Gastrocnemius medialis (tissue), 4 donors: ENCODE measurements at regions not wholly inside any gene's neighbourhood (a gene's known extent, or its start where the extent isn't known, plus 50 kb on each side); places are given as distances from the start of the nearest gene placed in this dataset.

ENCODE experiments used
- ATAC-seq, 2 donors: fragments of 150-250 bp; one replicate each; pipeline ENCODE4 v1.9.1; 2016
- DNase-seq, 2 donors: peaks; one replicate each; pipeline ENCODE4 v3.0.0-alpha.2; 2019
- H3K27ac ChIP-seq, 4 donors: fragments of 200-600 bp; sonication (generic); 1 replicate in 1 of 4; 2 replicates in 3 of 4; pipeline ENCODE4 v1.5.1; 2016 to 2018; ENCODE audit warnings: mild to moderate bottlenecking in 2 of 4, moderate library complexity in 1 of 4
- H3K27me3 ChIP-seq, 3 donors: fragments of 200-600 bp; sonication (generic) in 2 of 3; 1 replicate in 1 of 3; 2 replicates in 2 of 3; pipeline versions ENCODE4 v1.5.1 to v1.6.0; 2016 to 2019; ENCODE audit warnings: mild to moderate bottlenecking in 1 of 3, moderate library complexity in 1 of 3
- H3K36me3 ChIP-seq, 2 donors: fragments of 200-600 bp; sonication (generic) in 1 of 2; one replicate each; pipeline ENCODE4 v1.5.1; 2017 to 2018
- H3K4me1 ChIP-seq, 2 donors: fragments of 200-600 bp; sonication (generic) in 1 of 2; one replicate each; pipeline ENCODE4 v1.5.1; 2016 to 2017; ENCODE audit warnings: mild to moderate bottlenecking in 2 of 2
- H3K4me3 ChIP-seq, 4 donors: fragments of 200-600 bp; sonication (generic) in 3 of 4; 1 replicate in 1 of 4; 2 replicates in 3 of 4; pipeline ENCODE4 v1.5.1; 2016 to 2019; ENCODE audit warnings: mild to moderate bottlenecking in 2 of 4
- H3K9me3 ChIP-seq, 3 donors: fragments of 200-600 bp; sonication (generic) in 2 of 3; 1 replicate in 1 of 3; 2 replicates in 2 of 3; pipeline ENCODE4 v1.5.1; 2016 to 2019
- CTCF ChIP-seq, 5 experiments: fragments of 450-650 bp in 3 of 5; fragments of 200-600 bp in 2 of 5; sonication (generic) in 2 of 5; IDR thresholded peaks in 4 of 5; conservative IDR thresholded peaks in 1 of 5; 1 replicate in 4 of 5; 2 replicates in 1 of 5; pipeline ENCODE4 v1.5.1; 2016 to 2019; ENCODE audit warnings: antibody characterized with exemption in 5 of 5, mild to moderate bottlenecking in 3 of 5, moderate library complexity in 3 of 5
- POLR2A ChIP-seq, 2 donors: fragments of 450-650 bp; IDR thresholded peaks; one replicate each; pipeline ENCODE4 v1.6.1; 2017; ENCODE audit warnings: antibody characterized with exemption in 2 of 2, mild to moderate bottlenecking in 2 of 2, moderate library complexity in 2 of 2
- in situ Hi-C, 4 donors: fragments of 200-750 bp; cut with MboI; loops; one replicate each; pipeline versions ENCODE4 v1.15.0 to v1.8.0; 2017; ENCODE audit warnings: low sequenced_read_pairs in 4 of 4
- intact Hi-C: fragments of 100-400 bp; cut with DNase I; formaldehyde crosslinking; loops from one replicate; pipeline ENCODE4 v1.15.1; 2023; ENCODE audit warnings: low total_unique reads

GRCh38 chr2:147182260-147182659, 662.6 kb upstream of the ACVR2A start:
- Histone ChIP-seq H3K27me3 (no peaks in the 10 kb centered on the region), H3K4me3 (no peak overlapping the region), H3K36me3 (no peaks in the 10 kb centered on the region), H3K27ac (no peak overlapping the region), H3K9me3 (no peaks in the 10 kb centered on the region), H3K4me1 (no peaks in the 10 kb centered on the region)
- ATAC-seq: no peak
- in situ Hi-C loops: no loop called here
- TF ChIP-seq CTCF (IDR thresholded peaks at IDR 0.05 in 4 of 5, conservative IDR thresholded peaks at IDR 0.05 in 1 of 5) (no peak), POLR2A (IDR thresholded peaks at IDR 0.05) (no peak)
- intact Hi-C loops: no loop called here
- no peak for DNase-seq

- no peak overlapping the region for H3K27ac ChIP-seq
- TF ChIP-seq POLR2A (IDR thresholded peaks at IDR 0.05): no peak
- TF ChIP-seq CTCF (IDR thresholded peaks at IDR 0.05 in 4 of 5, conservative IDR thresholded peaks at IDR 0.05 in 1 of 5): no peak
- intact Hi-C loops (no loop called here), in situ Hi-C loops (no loop called here)
- no peak overlapping the region for H3K4me3 ChIP-seq
- DNase-seq (no peak), ATAC-seq (no peak)
- H3K4me1 ChIP-seq: no peaks in the 10 kb centered on the region
- no peaks in the 10 kb centered on the region for H3K36me3 ChIP-seq
- no peaks in the 10 kb centered on the region for H3K9me3 ChIP-seq
- no peaks in the 10 kb centered on the region for H3K27me3 ChIP-seq
Observed at GRCh38 chr2:147181351-147182029, 663.3 kb upstream of the ACVR2A start.

GRCh38 chr2:147177071-147177857, 667.6 kb upstream of the ACVR2A start:
- H3K27me3 ChIP-seq: no peaks in the 10 kb centered on the region
- no peak overlapping the region for H3K4me3 ChIP-seq
- DNase-seq (no peak), ATAC-seq (no peak)
- no peak overlapping the region for H3K27ac ChIP-seq
- no peaks in the 10 kb centered on the region for H3K9me3 ChIP-seq
- intact Hi-C loops: no loop called here
- H3K4me1 ChIP-seq: no peaks in the 10 kb centered on the region
- H3K36me3 ChIP-seq: no peaks in the 10 kb centered on the region
- in situ Hi-C loops: no loop called here
- no peak for TF ChIP-seq POLR2A (IDR thresholded peaks at IDR 0.05)
- no peak for TF ChIP-seq CTCF (IDR thresholded peaks at IDR 0.05 in 4 of 5, conservative IDR thresholded peaks at IDR 0.05 in 1 of 5)

- DNase-seq: no peak
- Histone ChIP-seq H3K9me3 (no peaks in the 10 kb centered on the region), H3K4me1 (no peaks in the 10 kb centered on the region), H3K36me3 (no peaks in the 10 kb centered on the region), H3K27me3 (no peaks in the 10 kb centered on the region), H3K4me3 (no peak overlapping the region), H3K27ac (no peak overlapping the region)
- in situ Hi-C loops: no loop called here
- no peak for TF ChIP-seq POLR2A (IDR thresholded peaks at IDR 0.05)
- TF ChIP-seq CTCF (IDR thresholded peaks at IDR 0.05 in 4 of 5, conservative IDR thresholded peaks at IDR 0.05 in 1 of 5): no peak
- intact Hi-C loops: no loop called here
- peak in 1 of 2 donors; percentile 78 for ATAC-seq
Observed at GRCh38 chr2:147174824-147175254, 670.0 kb upstream of the ACVR2A start.
